Renal cortical epithelial cell (primary cell): ENCODE measurements at regions not wholly inside any gene's neighbourhood (a gene's known extent, or its start where the extent isn't known, plus 50 kb on each side); places are given as distances from the start of the nearest gene placed in this dataset.
A peak's percentile ranks its signal among the peaks of the same experiment; 100 is the strongest.

Experiments
- DNase-seq: peaks from one replicate; pipeline ENCODE4 v3.0.0-alpha.2; 2011; ENCODE audit warnings: low read depth

GRCh38 chr7:25553580-25554291 is 325.4 kb upstream of the NPVF start:
- no peak for DNase-seq

- DNase-seq: no peak
Measured at GRCh38 chr7:25557379-25557917, 329.2 kb upstream of the NPVF start.

- DNase-seq: no peak
Measured at GRCh38 chr7:25557930-25558329, 329.6 kb upstream of the NPVF start.

- no peak for DNase-seq
Measured at GRCh38 chr7:25558605-25559004, 330.3 kb upstream of the NPVF start.

DNA sequence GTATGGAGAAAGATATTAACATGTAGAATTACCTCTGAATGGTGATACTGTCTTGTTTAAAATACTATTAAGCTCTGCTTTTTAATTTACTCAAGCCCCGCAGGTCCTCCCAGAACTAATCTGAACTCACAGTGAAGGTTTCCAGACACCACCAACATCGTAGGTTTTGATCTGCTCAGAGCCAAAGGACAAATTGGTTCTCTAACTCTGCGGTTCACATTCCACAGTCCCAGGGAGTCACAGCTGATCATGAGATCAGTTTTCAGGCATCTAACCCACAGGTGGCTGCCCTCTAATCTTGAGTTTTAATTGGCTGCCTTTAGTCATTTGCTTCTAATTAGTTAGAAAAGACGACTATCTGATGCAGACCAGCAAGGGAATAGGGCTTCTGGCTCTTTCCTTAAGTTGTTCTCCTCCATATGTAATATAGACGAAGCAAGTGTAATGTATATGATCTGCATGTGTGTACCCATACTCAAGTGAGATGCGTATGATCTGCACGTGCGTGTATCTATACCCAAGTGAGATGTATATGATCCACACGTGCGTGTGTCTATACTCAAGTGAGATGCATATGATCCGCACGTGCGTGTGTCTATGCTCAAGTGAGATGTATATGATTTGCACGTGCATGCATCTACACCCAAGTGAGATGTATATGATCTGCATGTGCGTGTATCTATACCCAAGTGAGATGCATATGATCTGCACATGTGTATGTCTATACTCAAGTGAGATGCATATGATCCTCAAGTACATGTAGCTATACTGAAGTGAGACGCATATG is 331.5 kb upstream of the NPVF start:
- DNase-seq: no peak

DNA sequence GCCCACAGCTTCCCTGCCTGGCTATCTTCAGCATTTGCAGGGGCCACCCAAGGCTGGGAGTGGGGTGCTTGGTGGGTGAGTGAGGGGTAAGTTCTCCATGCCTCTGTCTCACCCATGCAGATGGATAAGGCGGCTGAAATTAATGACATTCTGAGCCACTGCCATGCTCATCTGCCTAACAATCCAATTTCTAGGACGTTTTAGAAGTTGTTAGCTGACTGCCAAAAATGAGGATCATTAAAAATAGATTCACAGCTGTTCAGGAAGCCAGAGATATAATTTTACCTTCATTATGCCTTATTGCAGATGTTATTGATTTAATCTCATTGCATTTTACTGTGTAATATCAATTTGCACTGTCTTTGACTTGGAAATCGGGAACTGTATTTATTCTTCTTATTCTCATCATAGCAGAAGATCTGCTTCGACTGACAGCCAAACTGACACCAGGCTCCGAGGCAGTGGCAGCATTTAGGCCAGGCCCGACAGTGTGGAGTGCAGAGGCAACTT is 334.4 kb upstream of the NPVF start:
- DNase-seq: no peak

- DNase-seq: no peak
Measured at GRCh38 chr7:25565002-25565401, 336.7 kb upstream of the NPVF start.

GRCh38 chr7:25565949-25566348 is 337.7 kb upstream of the NPVF start:
- DNase-seq: peak; percentile 49

DNA sequence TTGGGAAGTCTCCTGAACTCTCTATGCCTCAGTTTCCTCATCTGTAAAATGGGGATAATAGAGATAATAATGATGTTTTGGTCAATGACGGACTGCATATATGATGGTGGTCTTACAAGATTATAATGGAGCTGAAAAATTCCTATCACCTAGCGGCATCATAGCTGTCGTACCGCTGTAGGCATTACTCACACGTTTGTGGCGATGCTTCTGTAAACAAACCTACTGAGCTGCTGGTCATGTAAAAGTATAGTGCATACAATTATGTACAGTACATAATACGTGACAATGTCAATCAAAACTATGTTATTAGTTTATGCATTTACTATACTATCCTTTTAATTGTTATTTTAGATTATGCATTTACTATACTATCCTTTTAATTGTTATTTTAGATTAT is 339.1 kb upstream of the NPVF start:
- no peak for DNase-seq

DNA sequence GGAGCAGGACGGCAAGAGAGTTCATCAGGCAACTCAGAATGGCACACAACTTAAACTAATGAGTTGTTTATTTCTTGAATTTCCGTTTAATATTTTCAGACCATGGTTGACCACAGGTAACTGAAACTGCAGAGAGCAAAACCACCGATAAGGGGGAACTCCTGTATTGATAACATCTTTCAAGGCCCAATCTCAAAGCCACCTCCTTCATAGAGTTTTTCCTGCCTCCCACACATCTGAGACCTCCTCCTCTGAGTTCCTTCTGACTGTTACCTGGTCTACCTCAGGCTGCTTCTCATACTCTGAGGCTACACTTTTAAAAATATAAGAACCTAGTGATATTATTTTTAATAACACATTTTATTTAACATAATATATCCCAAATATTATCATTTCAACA is 341.5 kb upstream of the NPVF start:
- no peak for DNase-seq

- no peak for DNase-seq
Measured at GRCh38 chr7:25572423-25572822, 344.1 kb upstream of the NPVF start.

DNA sequence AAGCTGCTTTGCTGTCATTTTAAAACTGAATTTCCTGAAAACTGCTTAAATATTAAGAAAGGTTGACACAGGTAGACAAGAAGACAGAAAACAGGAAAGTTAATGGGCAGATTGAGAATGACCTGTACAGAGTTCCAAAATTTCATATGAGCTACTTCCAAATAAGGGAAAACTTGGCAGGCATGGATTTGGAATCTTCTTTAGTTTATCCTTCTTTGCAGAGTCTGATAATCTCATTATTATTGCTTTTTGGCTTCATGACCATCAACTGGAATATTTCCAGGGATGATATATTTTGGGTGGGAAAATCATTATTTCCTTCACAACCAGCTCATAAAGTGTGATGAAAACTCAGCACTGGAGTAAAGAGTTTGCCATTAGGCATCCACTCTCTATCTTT is 346.5 kb upstream of the NPVF start:
- DNase-seq: no peak

GRCh38 chr7:25575634-25576033 is 347.3 kb upstream of the NPVF start:
- DNase-seq: no peak

- DNase-seq: no peak
Measured at GRCh38 chr7:25578991-25579777, 350.9 kb upstream of the NPVF start.

- no peak for DNase-seq
Measured at GRCh38 chr7:25579778-25580075, 351.4 kb upstream of the NPVF start.

DNA sequence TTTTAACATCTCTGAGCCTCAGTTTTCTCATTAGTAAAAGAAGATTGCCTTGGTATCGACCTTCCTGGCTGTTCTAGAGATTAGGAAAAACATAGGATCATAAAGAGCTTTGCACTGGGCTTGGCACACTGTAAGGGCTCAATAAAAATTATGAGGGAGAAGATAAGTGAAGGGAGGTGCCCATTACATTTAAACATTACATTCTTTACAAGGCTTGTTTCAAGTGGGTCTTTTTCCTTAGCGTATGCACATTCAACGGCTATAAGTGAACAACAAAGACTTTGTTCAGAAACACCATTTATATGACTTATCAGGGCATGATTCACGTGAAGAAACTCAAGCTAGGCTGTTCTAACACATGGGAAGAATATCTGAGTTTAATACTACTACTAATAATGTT is 351.9 kb upstream of the NPVF start:
- no peak for DNase-seq

DNA sequence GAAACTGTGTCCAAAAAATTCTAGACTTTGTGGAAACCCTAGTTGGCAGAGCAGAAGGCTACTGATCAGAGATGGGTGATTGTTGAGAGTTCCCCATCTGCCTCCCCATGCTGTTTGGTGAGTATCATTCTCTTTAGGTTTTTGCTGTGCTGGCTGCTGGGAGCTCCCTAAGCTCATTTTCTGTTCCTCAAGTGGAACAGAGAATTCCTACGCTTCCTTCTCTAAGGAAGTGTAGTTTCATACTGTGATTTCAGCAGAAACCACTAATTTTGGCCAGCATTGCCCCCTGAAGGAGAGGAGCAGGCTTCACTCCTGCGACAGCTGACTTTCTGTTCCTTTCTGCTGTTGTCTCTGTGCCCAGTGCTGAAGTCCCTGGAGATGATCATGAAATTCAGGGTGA is 355.3 kb upstream of the NPVF start:
- no peak for DNase-seq

DNA sequence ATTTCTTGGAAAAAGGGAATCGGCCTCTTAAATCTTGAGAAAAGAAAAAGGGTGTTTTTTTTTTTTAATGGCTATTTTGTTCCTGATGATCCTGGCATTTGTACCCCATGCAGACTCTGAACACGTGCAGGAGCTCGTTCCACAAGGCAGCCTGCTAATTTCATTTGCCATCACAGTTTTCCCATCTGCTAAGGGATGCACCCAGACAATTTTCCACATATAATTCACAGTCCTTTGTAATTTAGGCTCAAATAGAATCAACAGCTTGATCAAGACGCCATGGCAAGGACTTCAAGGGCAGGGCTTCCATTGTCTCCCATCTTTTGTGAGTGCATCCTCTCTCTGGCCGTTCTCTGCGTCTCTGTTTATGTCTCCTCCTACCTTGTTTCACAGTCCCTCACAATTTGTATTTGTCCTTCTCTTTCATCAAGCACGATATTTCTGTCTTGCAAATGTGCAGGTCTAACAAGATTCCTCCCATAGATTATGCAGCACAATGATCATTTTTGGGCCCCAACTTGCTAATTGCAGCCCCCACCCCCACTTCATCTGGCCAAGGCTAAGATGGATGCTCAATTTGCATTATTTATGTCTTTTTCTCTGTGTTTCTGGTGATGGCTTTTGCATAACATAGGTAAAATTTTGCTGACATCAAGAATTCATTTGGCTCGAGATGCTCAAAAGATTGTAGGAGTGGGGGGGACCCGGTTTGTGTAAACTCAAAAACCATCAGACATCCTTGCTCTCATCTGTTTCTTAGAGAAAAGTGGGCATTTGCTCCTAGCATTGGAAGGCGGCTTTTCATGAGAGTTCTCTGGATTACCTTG is 356.0 kb upstream of the NPVF start:
- no peak for DNase-seq

- no peak for DNase-seq
Measured at GRCh38 chr7:25586513-25586912, 358.2 kb upstream of the NPVF start.

DNA sequence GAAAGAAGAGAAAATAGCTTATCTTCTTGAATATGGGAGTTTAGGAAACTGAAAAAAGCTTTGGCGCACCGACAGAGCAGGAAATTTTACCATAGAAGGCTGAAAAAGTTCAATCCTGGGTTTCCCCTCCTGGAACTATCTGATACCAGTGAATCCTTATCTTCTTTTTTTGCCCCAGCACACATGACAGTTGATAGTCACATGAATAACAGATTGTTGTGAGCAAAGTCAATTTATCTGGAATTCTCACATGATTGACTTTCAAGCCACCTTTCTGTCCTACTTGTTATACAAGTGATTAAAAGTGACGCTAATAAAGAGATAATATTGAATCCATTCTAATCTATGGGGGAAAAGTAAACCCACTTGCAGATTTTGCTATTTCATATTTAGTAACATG is 365.8 kb upstream of the NPVF start:
- no peak for DNase-seq

DNA sequence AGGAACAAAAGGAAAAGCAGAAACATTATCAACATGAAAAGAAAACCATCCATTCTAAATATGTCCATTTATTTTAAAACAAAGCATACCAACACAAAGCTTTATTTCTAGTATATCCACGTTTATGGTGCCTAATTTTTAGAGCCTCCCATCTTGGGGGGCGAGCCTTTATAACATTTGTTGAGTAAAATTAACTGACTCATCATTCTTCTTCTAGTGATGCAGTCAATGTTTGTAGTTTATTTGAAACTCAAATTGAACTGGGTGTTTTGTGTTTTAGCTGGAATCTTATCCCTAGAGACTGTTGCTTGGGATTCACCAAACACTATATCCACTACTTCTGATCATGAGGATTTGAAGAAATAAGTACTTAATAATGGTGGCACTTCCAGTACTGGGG is 366.4 kb upstream of the NPVF start:
- no peak for DNase-seq

GRCh38 chr7:25595996-25596395 is 367.7 kb upstream of the NPVF start:
- DNase-seq: no peak
